NT2/D1 (cell line): ENCODE measurements at regions not wholly inside any gene's neighbourhood (a gene's known extent, or its start where the extent isn't known, plus 50 kb on each side); places are given as distances from the start of the nearest gene placed in this dataset.

Experiments
- SUZ12 ChIP-seq: IDR thresholded peaks from 2 replicates; pipeline ENCODE4 v1.6.1; 2011; ENCODE audit not compliant: insufficient read length, insufficient read depth; ENCODE audit errors: extremely low read depth
- YY1 ChIP-seq: IDR thresholded peaks from 2 replicates; pipeline ENCODE4 v1.6.1; 2011; ENCODE audit not compliant: insufficient read length, insufficient read depth
- ZNF274 ChIP-seq: IDR thresholded peaks from 2 replicates; pipeline ENCODE4 v1.6.1; 2011; ENCODE audit warnings: mild to moderate bottlenecking, low read depth, low read length

GRCh38 chr16:9663588-9663987 is 518.6 kb downstream of the GRIN2A start:
- no peak for TF ChIP-seq ZNF274
- no peak for TF ChIP-seq YY1
- no peak for TF ChIP-seq SUZ12
